B cell (primary cell): ENCODE measurements at regions not wholly inside any gene's neighbourhood (a gene's known extent, or its start where the extent isn't known, plus 50 kb on each side); places are given as distances from the start of the nearest gene placed in this dataset.

Experiments
- ATAC-seq: fragments of 200-7000 bp; cut with Tn5 transposase; one replicate; pipeline ENCODE4 v1.10.0; 2021; ENCODE audit warnings: low read depth, mild to moderate bottlenecking, moderate number of reproducible peaks, moderate library complexity
- CTCF ChIA-PET: fragments of 350-600 bp; sonication (Branson Sonifier 250); formaldehyde crosslinking; loops from one replicate; lab custom pipeline; 2021; ENCODE audit warnings: antibody characterized with exemption, inconsistent platforms; lab: Charles Lee
- POLR2A ChIA-PET: fragments of 350-600 bp; sonication (Branson Sonifier 250); formaldehyde crosslinking; loops from one replicate; lab custom pipeline; 2021; ENCODE audit warnings: antibody characterized with exemption; lab: Charles Lee
- DNase-seq: peaks from one replicate; pipeline ENCODE4 v3.0.0; 2013
- H2AFZ ChIP-seq: 2 replicates; pipeline ENCODE4 v1.6.1; 2012; ENCODE audit warnings: mild to moderate bottlenecking, low read depth, low read length; ENCODE audit not compliant: insufficient read depth, poor library complexity, severe bottlenecking
- H3K27ac ChIP-seq, 2 donors: 1 replicate in 1 of 2; 2 replicates in 1 of 2; pipeline ENCODE4 v1.5.1; 2012 to 2013; ENCODE audit warnings: low read length in 2 of 2, mild to moderate bottlenecking in 2 of 2, moderate library complexity in 1 of 2
- H3K27me3 ChIP-seq, 4 experiments: fragments of 200-600 bp in 1 of 4; sonication (generic) in 1 of 4; replicated peaks in 1 of 4; 1 replicate in 2 of 4; 2 replicates in 2 of 4; pipeline versions ENCODE4 v1.6.1 to v1.7.0; 2013 to 2016; ENCODE audit warnings: low read length in 3 of 4, mild to moderate bottlenecking in 2 of 4, mixed read lengths in 1 of 4, moderate library complexity in 1 of 4; ENCODE audit not compliant: insufficient read depth in 4 of 4, control insufficient read depth in 3 of 4; ENCODE audit errors: control extremely low read depth in 1 of 4
- H3K36me3 ChIP-seq, 2 experiments: replicated peaks in 1 of 2; 1 replicate in 1 of 2; 2 replicates in 1 of 2; pipeline versions ENCODE4 v1.6.1 to v1.7.1; 2013; ENCODE audit warnings: low read length in 1 of 2; ENCODE audit not compliant: insufficient read depth in 2 of 2, control insufficient read depth in 1 of 2; ENCODE audit errors: control extremely low read depth in 1 of 2, extremely low read depth in 1 of 2
- H3K4me1 ChIP-seq, 2 donors: fragments of 200-600 bp in 1 of 2; sonication (generic) in 1 of 2; 1 replicate in 1 of 2; 2 replicates in 1 of 2; pipeline versions ENCODE4 v1.5.1 to v1.6.1; 2013 to 2017; ENCODE audit warnings: low read length in 2 of 2; ENCODE audit not compliant: control insufficient read depth in 2 of 2, insufficient read depth in 2 of 2
- H3K4me2 ChIP-seq: replicated peaks from 2 replicates; pipeline ENCODE3; 2012; ENCODE audit warnings: mild to moderate bottlenecking, low read depth, low read length; ENCODE audit not compliant: poor library complexity, severe bottlenecking
- H3K4me3 ChIP-seq, 5 experiments: fragments of 200-600 bp in 1 of 5; sonication (generic) in 1 of 5; 1 replicate in 3 of 5; 2 replicates in 2 of 5; pipeline versions ENCODE4 v1.5.1 to v1.7.0; 2011 to 2016; ENCODE audit warnings: low read length in 4 of 5, mild to moderate bottlenecking in 4 of 5, low read depth in 2 of 5, control low read depth in 1 of 5, moderate library complexity in 1 of 5; ENCODE audit not compliant: insufficient read depth in 1 of 5; ENCODE audit errors: control extremely low read depth in 1 of 5, extremely low read depth in 1 of 5
- H3K79me2 ChIP-seq: fragments of 200-600 bp; sonication (generic); one replicate; pipeline ENCODE4 v1.6.0; 2016; ENCODE audit warnings: low read length; ENCODE audit not compliant: control insufficient read depth, insufficient read depth
- H3K9ac ChIP-seq: fragments of 200-600 bp; sonication (generic); 2 replicates; pipeline ENCODE4 v1.6.1; 2017; ENCODE audit warnings: mild to moderate bottlenecking, low read length, moderate library complexity
- H3K9me3 ChIP-seq, 3 donors: one replicate each; pipeline versions ENCODE4 v1.6.1 to v1.7.1; 2013; ENCODE audit warnings: low read length in 2 of 3; ENCODE audit not compliant: control insufficient read depth in 2 of 3, insufficient read depth in 1 of 3; ENCODE audit errors: control extremely low read depth in 1 of 3
- H4K20me1 ChIP-seq: 2 replicates; pipeline ENCODE4 v1.6.0; 2012; ENCODE audit warnings: mild to moderate bottlenecking, low read length; ENCODE audit not compliant: insufficient read depth, control insufficient read depth, poor library complexity, severe bottlenecking
- H3K27ac Mint-ChIP-seq: one replicate; pipeline ENCODE4 v1.8.0; 2021; ENCODE audit warnings: mixed read lengths
- H3K27me3 Mint-ChIP-seq: one replicate; pipeline ENCODE4 v1.8.0; 2021; ENCODE audit warnings: mixed read lengths
- H3K4me1 Mint-ChIP-seq: one replicate; pipeline ENCODE4 v1.8.0; 2021; ENCODE audit warnings: mixed read lengths
- H3K4me3 Mint-ChIP-seq: one replicate; pipeline ENCODE4 v1.8.0; 2021; ENCODE audit warnings: mixed read lengths
- H3K9me3 Mint-ChIP-seq: one replicate; pipeline ENCODE4 v1.8.0; 2022; ENCODE audit warnings: mixed read lengths; ENCODE audit not compliant: insufficient read depth
- EZH2 ChIP-seq: IDR thresholded peaks from 2 replicates; pipeline ENCODE4 v1.6.1; 2012; ENCODE audit warnings: borderline replicate concordance, low read depth, mild to moderate bottlenecking, moderate library complexity, low read length; ENCODE audit not compliant: insufficient read depth, poor library complexity, severe bottlenecking
- WGBS: methylation state at CpG from one replicate; pipeline ENCODE4 v1.1.5; 2013; ENCODE audit warnings: missing lambda C conversion rate; ENCODE audit not compliant: insufficient coverage; 5-methylcytosine and 5-hydroxymethylcytosine counted together
- intact Hi-C: fragments of 100-400 bp; cut with micrococcal nuclease; formaldehyde crosslinking; loops from one replicate; pipeline ENCODE4 v1.10.0; 2022
- TF ChIP-seq, protein P1 (sequence below): fragments of 200-600 bp; IDR thresholded peaks from one replicate; pipeline ENCODE4 v1.8.0; 2022; ENCODE audit warnings: antibody characterized with exemption, mild to moderate bottlenecking

DNA sequence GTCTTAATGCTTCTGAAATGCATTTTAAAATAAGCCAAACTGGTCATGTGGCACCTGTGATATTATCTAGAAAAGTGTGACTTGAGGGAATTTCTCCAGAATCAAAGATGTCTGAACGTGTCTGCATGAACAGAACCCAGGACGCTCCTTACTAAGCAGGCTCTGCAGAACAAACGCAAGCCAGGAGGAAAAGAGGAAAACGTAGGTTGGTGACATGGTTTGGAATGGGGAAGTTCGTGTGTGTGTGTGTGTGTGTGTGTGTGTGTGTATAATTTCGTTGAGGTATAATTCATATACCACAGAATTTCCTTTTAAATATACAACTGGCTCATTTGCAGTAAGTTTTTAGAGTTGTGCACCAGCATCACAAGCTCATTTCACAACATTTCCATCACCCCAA, 200.5 kb upstream of the FOXQ1 start:
- H3K4me2 ChIP-seq: no peak overlapping the region
- peaks cover 17% of the 10 kb centered on the region for H3K27me3 Mint-ChIP-seq
- H3K4me3 Mint-ChIP-seq: no peak overlapping the region

DNA sequence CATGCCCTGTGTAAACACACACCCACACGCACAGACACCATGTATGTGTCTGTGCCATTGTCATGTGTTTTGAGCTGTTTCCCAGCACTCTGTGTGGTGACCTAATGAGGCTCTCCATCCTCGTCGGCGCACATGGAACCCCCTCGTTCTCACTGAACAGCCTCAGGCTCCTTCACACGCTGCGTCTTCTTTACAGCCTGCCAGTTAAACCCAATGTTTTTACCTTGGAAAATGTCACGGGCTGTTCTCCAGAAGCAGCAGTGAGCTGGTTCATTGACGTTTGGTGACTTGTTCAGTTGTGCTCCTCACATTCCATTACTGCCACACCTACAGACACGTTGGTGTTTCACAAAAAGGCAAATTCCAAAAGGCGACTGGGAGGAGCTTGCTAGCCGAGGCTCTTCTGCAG, 201.0 kb upstream of the FOXQ1 start:
- peaks cover 17% of the 10 kb centered on the region for H3K27me3 Mint-ChIP-seq
- TF ChIP-seq, protein P1, sequence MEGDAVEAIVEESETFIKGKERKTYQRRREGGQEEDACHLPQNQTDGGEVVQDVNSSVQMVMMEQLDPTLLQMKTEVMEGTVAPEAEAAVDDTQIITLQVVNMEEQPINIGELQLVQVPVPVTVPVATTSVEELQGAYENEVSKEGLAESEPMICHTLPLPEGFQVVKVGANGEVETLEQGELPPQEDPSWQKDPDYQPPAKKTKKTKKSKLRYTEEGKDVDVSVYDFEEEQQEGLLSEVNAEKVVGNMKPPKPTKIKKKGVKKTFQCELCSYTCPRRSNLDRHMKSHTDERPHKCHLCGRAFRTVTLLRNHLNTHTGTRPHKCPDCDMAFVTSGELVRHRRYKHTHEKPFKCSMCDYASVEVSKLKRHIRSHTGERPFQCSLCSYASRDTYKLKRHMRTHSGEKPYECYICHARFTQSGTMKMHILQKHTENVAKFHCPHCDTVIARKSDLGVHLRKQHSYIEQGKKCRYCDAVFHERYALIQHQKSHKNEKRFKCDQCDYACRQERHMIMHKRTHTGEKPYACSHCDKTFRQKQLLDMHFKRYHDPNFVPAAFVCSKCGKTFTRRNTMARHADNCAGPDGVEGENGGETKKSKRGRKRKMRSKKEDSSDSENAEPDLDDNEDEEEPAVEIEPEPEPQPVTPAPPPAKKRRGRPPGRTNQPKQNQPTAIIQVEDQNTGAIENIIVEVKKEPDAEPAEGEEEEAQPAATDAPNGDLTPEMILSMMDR: no peak
- no peak for TF ChIP-seq EZH2
- Histone ChIP-seq H3K27me3 (peaks cover 0 to 5% (median 0%) of the 10 kb centered on the region in 4 experiments), H3K36me3 (no peaks in the 10 kb centered on the region), H3K79me2 (no peaks in the 10 kb centered on the region), H3K4me3 (no peak overlapping the region), H3K4me1 (no peaks in the 10 kb centered on the region), H4K20me1 (no peaks in the 10 kb centered on the region), H3K4me2 (no peak overlapping the region), H3K9me3 (peaks cover 0 to 6% (median 0%) of the 10 kb centered on the region in 3 donors), H2AFZ (no peak overlapping the region), H3K27ac (no peak overlapping the region), H3K9ac (no peak overlapping the region)
- POLR2A ChIA-PET: no interaction called here
- peaks cover 6% of the 10 kb centered on the region for H3K9me3 Mint-ChIP-seq
- CTCF ChIA-PET: no interaction called here
- H3K4me1 Mint-ChIP-seq: no peaks in the 10 kb centered on the region
- H3K4me3 Mint-ChIP-seq: no peak overlapping the region
- intact Hi-C loops: no loop called here
- no peak for ATAC-seq
- 96% methylated on average over 10 of the region's 12 CpGs for WGBS
- no peak overlapping the region for H3K27ac Mint-ChIP-seq
- no peak for DNase-seq

More for the DNA sequence above, 200.5 kb upstream of the FOXQ1 start:
- H3K27me3 ChIP-seq: peaks cover 0 to 5% (median 0%) of the 10 kb centered on the region in 4 experiments
- DNase-seq (no peak), ATAC-seq (no peak)
- TF ChIP-seq, protein P1: no peak
- no peak for TF ChIP-seq EZH2
- Mint-ChIP-seq H3K9me3 (peaks cover 6% of the 10 kb centered on the region), H3K4me1 (no peaks in the 10 kb centered on the region), H3K27ac (no peak overlapping the region)
- intact Hi-C loops: no loop called here
- CTCF ChIA-PET: no interaction called here
- no peaks in the 10 kb centered on the region for H4K20me1 ChIP-seq
- no peak overlapping the region for H3K4me3 ChIP-seq
- H3K36me3 ChIP-seq: no peaks in the 10 kb centered on the region
- 76% methylated on average over 2 of the region's 6 CpGs for WGBS
- H3K4me1 ChIP-seq: no peaks in the 10 kb centered on the region
- POLR2A ChIA-PET: no interaction called here
- no peak overlapping the region for H3K27ac ChIP-seq
- H2AFZ ChIP-seq: no peak overlapping the region
- H3K9ac ChIP-seq: no peak overlapping the region
- no peaks in the 10 kb centered on the region for H3K79me2 ChIP-seq
- peaks cover 0 to 6% (median 0%) of the 10 kb centered on the region in 3 donors for H3K9me3 ChIP-seq
